Glutamatergic neuron (in vitro differentiated cells): ENCODE measurements at regions not wholly inside any gene's neighbourhood (a gene's known extent, or its start where the extent isn't known, plus 50 kb on each side); places are given as distances from the start of the nearest gene placed in this dataset.
A peak's percentile ranks its signal among the peaks of the same experiment; 100 is the strongest.
"Not testable (repeated sequence)": the region's sequence is repeated elsewhere in the genome, so short reads cannot be mapped to it uniquely, and the experiment has no call there.

Source experiments
- DNase-seq: peaks from one replicate; pipeline ENCODE4 v3.0.0; 2022
- H3K27ac Mint-ChIP-seq: one replicate; pipeline ENCODE4 v1.8.0; 2020; ENCODE audit warnings: mild to moderate bottlenecking, mixed read lengths, inconsistent platforms; ENCODE audit not compliant: unreplicated experiment
- H3K27me3 Mint-ChIP-seq: one replicate; pipeline ENCODE4 v1.8.0; 2020; ENCODE audit warnings: mild to moderate bottlenecking, moderate library complexity, mixed read lengths, inconsistent platforms; ENCODE audit not compliant: unreplicated experiment
- H3K36me3 Mint-ChIP-seq: one replicate; pipeline ENCODE4 v1.8.0; 2020; ENCODE audit warnings: mild to moderate bottlenecking, mixed read lengths, inconsistent platforms; ENCODE audit not compliant: unreplicated experiment
- H3K4me1 Mint-ChIP-seq: one replicate; pipeline ENCODE4 v1.8.0; 2020; ENCODE audit warnings: mild to moderate bottlenecking, low read depth, mixed read lengths, inconsistent platforms; ENCODE audit not compliant: unreplicated experiment
- H3K4me3 Mint-ChIP-seq: one replicate; pipeline ENCODE4 v1.8.0; 2020; ENCODE audit warnings: mild to moderate bottlenecking, mixed read lengths, inconsistent platforms; ENCODE audit not compliant: unreplicated experiment
- H3K9me3 Mint-ChIP-seq: one replicate; pipeline ENCODE4 v1.8.0; 2020; ENCODE audit warnings: mild to moderate bottlenecking, moderate library complexity, mixed read lengths, inconsistent platforms; ENCODE audit not compliant: unreplicated experiment
- TF ChIP-seq, protein P1 (sequence below): fragments of 200-600 bp; sonication (generic); IDR thresholded peaks from one replicate; pipeline ENCODE4 v1.5.0; 2021; ENCODE audit not compliant: partially characterized antibody, unreplicated experiment

DNA sequence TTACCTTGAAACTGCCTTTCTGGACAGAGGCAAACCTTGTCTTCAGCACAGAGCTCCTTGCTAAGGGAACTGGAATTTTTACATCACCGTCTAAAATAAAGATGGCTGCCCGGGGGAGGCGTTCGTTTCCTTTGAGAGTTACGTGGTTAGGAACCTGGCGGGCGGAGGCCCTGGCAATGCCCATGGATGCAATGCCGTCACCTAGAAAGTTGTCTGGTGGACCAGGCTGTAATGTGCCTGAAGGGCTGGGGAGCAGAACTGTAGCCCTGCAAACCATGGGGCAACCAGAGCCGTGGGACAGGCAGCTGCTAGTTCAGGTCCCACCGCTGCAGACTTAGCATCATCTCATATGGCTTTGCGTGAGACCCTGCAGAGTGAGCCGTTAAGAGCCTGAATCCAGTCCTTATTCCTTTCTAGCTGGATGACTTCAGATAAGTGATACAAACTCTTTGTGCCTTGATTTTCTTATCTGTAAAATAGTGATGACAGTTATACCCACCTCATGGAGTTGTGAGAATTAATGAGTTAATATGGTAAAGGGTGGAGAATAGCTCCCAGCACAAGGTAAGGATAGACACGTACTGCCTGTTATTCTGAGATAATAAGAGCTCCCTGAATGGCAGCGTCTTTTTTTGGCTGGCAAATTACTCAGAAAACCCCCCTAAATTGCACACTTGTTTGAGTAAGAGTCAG lies 219.7 kb downstream of the EMX2 start:
- TF ChIP-seq, protein P1, sequence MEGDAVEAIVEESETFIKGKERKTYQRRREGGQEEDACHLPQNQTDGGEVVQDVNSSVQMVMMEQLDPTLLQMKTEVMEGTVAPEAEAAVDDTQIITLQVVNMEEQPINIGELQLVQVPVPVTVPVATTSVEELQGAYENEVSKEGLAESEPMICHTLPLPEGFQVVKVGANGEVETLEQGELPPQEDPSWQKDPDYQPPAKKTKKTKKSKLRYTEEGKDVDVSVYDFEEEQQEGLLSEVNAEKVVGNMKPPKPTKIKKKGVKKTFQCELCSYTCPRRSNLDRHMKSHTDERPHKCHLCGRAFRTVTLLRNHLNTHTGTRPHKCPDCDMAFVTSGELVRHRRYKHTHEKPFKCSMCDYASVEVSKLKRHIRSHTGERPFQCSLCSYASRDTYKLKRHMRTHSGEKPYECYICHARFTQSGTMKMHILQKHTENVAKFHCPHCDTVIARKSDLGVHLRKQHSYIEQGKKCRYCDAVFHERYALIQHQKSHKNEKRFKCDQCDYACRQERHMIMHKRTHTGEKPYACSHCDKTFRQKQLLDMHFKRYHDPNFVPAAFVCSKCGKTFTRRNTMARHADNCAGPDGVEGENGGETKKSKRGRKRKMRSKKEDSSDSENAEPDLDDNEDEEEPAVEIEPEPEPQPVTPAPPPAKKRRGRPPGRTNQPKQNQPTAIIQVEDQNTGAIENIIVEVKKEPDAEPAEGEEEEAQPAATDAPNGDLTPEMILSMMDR: no peak
- Mint-ChIP-seq H3K9me3 (peaks cover 4% of the 10 kb centered on the region), H3K36me3 (no peaks in the 10 kb centered on the region), H3K27ac (no peak overlapping the region), H3K4me3 (no peak overlapping the region), H3K27me3 (no peaks in the 10 kb centered on the region), H3K4me1 (peaks cover 4% of the 10 kb centered on the region)
- no peak for DNase-seq

DNA sequence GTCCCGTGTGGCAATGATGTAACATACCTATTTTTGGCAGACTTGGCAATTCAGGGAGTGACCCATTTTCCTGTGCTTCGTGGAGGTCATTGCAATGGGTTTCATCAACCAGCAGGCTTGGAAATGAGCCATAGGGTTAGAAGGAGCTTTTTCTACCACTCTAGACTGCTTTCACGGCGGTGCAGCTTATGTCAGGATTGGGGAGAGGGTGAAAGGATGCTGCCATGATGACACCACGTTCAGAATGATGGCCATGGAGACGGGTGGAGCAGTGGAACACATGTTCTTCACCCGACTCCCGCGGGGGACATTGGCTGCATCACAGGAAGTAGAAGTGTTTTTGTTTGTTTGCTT lies 220.2 kb downstream of the EMX2 start:
- Mint-ChIP-seq H3K27me3 (no peaks in the 10 kb centered on the region), H3K4me1 (no peaks in the 10 kb centered on the region), H3K9me3 (peaks cover 3% of the 10 kb centered on the region), H3K4me3 (no peak overlapping the region), H3K27ac (peak overlapping the region; percentile 18), H3K36me3 (no peaks in the 10 kb centered on the region)
- DNase-seq: no peak
- TF ChIP-seq, protein P1: no peak

DNA sequence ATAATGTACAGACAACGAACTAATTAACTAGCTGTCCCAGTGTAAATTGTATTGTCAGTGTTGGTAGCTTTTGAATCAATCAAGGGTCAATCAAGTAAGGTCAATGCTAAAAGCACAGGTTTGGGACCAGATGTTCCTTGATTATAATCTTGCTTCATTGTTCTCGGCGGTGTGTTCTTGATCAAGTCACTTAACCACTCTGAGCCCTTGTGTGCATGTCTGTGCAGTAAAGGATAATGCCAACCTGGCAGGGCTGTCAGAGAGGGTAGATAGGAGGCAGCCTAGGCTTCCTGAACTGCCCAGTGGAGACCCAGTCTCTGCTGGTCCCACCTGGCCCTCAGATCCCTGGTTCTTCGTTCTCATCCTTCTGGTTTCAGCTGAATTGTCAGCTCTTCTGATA lies 221.0 kb downstream of the EMX2 start:
- DNase-seq: no peak
- H3K4me1 Mint-ChIP-seq: no peaks in the 10 kb centered on the region

DNA sequence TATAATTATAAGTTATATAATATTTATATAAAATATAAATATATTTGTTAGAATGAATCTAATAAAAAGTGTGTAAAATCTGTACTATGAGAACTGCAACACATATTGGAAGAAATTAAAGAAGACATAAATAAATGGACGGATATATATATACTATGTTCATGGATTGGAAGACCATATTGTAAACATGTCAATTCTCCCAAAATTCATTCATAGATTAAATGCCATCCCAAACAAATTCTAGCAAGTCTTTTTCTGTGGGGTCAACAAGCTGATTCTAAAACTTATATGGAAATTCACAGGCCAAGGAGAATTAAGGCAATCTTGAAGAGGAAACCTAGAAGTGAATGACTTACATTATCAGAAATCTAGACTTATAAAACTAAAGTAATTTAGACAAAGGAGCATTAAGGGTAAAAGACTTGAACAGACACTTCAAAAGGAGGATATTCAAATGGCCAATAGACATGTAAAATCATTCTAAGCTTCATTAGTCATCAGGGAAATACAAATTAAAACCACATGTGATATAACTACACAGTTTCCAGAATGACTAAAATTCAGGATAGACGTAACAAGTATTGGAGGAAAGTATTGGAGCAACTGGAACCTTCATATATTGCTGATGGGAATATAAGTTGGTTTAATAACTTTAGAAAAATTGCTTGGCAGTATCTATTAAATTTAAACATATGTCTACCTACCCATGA lies 225.9 kb downstream of the EMX2 start:
- Mint-ChIP-seq H3K36me3 (no peaks in the 10 kb centered on the region), H3K27me3 (no peaks in the 10 kb centered on the region), H3K9me3 (no peaks in the 10 kb centered on the region), H3K4me1 (no peaks in the 10 kb centered on the region), H3K27ac (no peak overlapping the region), H3K4me3 (no peak overlapping the region)
- DNase-seq: no peak
- TF ChIP-seq, protein P1: no peak

More for the DNA sequence above, 221.0 kb downstream of the EMX2 start:
- no peaks in the 10 kb centered on the region for H3K27me3 Mint-ChIP-seq
- TF ChIP-seq, protein P1: no peak
- no peak overlapping the region for H3K4me3 Mint-ChIP-seq
- no peak overlapping the region for H3K27ac Mint-ChIP-seq
- H3K36me3 Mint-ChIP-seq: no peaks in the 10 kb centered on the region
- H3K9me3 Mint-ChIP-seq: no peaks in the 10 kb centered on the region

DNA sequence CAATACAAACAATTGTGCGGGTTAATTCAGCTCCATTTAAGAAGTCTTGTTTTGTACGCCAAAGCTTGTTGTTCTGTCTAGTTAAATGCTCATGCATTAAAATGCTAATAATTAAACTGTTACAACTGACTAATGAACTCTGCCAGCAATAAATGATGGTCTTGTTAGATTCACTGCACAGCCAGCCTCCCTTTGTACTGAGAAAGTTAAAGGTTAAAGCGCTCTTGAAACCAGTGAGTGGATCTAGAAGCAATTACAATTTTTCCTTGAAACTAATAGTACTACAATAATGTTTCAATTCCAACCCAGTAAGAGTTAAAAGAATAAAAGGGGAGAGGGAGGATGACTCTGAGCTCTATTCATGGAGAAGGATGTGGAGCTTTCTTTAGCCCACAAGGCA lies 233.0 kb downstream of the EMX2 start:
- no peaks in the 10 kb centered on the region for H3K36me3 Mint-ChIP-seq
- no peak overlapping the region for H3K4me3 Mint-ChIP-seq
- H3K9me3 Mint-ChIP-seq: no peaks in the 10 kb centered on the region
- H3K27me3 Mint-ChIP-seq: peaks cover 2% of the 10 kb centered on the region
- peaks cover 2% of the 10 kb centered on the region for H3K4me1 Mint-ChIP-seq
- H3K27ac Mint-ChIP-seq: no peak overlapping the region
- DNase-seq: no peak
- TF ChIP-seq, protein P1: no peak

DNA sequence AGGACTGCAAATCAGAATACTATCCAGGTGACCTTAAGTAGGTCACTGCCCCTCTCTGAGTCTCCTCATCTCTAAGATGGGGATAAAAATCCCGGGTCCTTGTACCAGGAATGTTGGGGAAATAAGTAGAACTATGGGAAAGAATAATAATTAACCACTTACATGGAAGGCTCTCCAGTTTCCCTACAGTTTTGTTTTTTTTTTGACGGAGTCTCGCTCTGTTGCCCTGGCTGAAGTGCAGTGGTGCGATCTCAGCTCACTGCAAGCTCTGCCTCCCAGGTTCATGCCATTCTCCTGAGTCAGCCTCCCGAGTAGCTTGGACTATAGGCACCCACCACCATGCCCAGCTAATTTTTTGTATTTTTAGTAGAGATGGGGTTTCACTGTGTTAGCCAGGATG lies 234.7 kb downstream of the EMX2 start:
- DNase-seq, H3K9me3 Mint-ChIP-seq, H3K4me3 Mint-ChIP-seq, H3K27ac Mint-ChIP-seq, H3K36me3 Mint-ChIP-seq, H3K27me3 Mint-ChIP-seq, H3K4me1 Mint-ChIP-seq: not testable (repeated sequence)
